ENCODE measurements at regions not wholly inside any gene's neighbourhood (a gene's known extent, or its start where the extent isn't known, plus 50 kb on each side); places are given as distances from the start of the nearest gene placed in this dataset.

DNA sequence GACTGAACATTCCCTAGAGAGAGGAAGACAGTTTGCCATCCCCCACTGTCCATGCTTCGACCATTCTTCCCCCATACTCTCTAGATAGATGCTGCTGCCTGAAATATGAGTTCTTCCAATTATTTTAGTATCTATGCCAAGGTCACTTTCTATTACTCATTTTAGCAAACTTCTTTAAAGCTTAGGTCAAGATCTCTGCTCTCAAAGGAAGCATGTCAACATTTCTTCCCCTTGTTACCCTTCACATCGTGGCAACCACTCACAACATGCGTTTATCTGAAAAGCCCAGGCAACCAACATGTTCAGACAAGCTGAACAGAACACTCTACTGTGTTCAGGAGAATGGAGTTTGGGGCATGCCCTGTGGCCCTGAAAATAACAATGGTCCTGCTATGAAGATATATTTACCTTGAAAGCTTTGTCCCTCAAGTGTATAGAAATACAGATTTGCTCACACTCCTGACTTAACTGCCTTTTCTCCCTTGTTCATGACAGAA is 138.4 kb upstream of the KIF2A start:
- Histone ChIP-seq H2BK5ac (ENCODE audit: low read length) (no peak overlapping the region), H3K23ac (ENCODE audit: low read depth, low read length, poor library complexity) (no peak overlapping the region), H2BK15ac (ENCODE audit: low read length) (no peak overlapping the region), H3K36me3 (replicated peaks in 1 of 2; ENCODE audit: control insufficient read depth in 2 of 2, insufficient read depth in 2 of 2, low read length in 2 of 2) (no peaks in the 10 kb centered on the region), H3K27ac (replicated peaks; ENCODE audit: low read length) (no peak overlapping the region), H3K79me1 (ENCODE audit: low read depth, low read length) (no peaks in the 10 kb centered on the region), H3K9me3 (replicated peaks in 1 of 2; ENCODE audit: control insufficient read depth in 2 of 2, insufficient read depth in 1 of 2, low read depth in 1 of 2, low read length in 2 of 2) (peaks cover 0 to 1% of the 10 kb centered on the region in 2 donors), H3K9ac (ENCODE audit: low read depth, low read length, poor library complexity) (no peak overlapping the region), H3K14ac (ENCODE audit: low read length) (no peak overlapping the region), H2BK120ac (ENCODE audit: low read depth, low read length) (no peak overlapping the region), H3K4me2 (ENCODE audit: insufficient read depth, low read length, poor library complexity, severe bottlenecking) (no peak overlapping the region), H3K27me3 (ENCODE audit: control insufficient read depth in 3 of 3, insufficient read depth in 3 of 3, low read depth in 1 of 3, low read length in 3 of 3) (no peaks in the 10 kb centered on the region), H3K4me1 (ENCODE audit: control insufficient read depth in 2 of 2, insufficient read depth in 1 of 2, low read depth in 1 of 2, low read length in 2 of 2) (peaks cover 0 to 4% of the 10 kb centered on the region in 2 donors), H2BK12ac (ENCODE audit: low read length) (no peak overlapping the region), H2AFZ (ENCODE audit: low read length) (peak overlapping the region; percentile 33), H3K4ac (ENCODE audit: low read length) (no peak overlapping the region), H4K91ac (ENCODE audit: low read depth, low read length, poor library complexity) (no peak overlapping the region), H3K18ac (ENCODE audit: low read length) (no peak overlapping the region), H2AK5ac (ENCODE audit: low read depth, low read length) (no peak overlapping the region), H3K4me3 (ENCODE audit: low read length in 2 of 2) (no peak overlapping the region), H4K8ac (ENCODE audit: low read depth, low read length) (no peak overlapping the region)
- no peak for DNase-seq (ENCODE audit: low spot score)
- no CpG with 5 or more reads among the region's 3 CpGs for WGBS, 2 donors (ENCODE audit: extremely low coverage in 2 of 2, insufficient read length in 2 of 2, insufficient replicate concordance in 1 of 2)

DNA sequence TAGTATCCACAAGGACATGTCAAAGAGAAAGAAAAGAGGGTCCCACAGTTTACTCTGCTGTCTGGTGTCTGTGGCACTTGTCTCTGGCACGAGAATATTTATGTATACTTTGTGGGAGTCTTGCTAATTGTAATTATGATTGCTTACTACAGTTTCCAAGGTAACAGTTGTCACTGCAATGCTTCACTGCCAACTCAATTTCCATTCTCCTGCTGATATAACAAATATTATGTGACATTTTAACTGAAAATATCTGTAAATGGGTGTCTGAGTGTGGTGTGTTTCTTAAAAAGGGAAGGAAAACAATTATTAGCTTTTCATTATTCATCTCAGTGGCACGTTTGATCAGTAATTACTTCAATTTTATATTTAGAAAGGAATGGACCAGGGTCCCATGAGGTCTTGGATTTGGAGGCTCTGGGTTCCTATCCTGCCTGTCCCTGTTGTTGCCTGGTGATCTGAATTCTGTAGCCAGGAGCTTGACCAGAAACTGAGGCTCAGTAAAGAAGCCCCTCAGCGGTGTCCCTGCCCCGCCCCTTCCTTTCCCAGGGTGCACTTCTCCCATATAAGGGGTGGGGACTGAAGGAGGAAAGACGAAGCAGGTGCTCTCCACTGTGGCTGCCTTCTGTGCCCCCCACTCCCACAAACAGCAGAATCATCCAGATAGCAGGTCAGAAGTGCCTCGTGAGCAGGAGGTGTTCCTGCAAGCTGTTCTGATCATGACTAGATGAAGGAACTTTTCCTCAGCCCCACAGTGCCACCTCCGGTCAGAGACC is 137.3 kb upstream of the KIF2A start:
- peak overlapping the region; percentile 58 for H3K18ac ChIP-seq (ENCODE audit: low read length)
- no peak overlapping the region for H4K91ac ChIP-seq (ENCODE audit: low read depth, low read length, poor library complexity)
- H2BK120ac ChIP-seq (ENCODE audit: low read depth, low read length), result no peak overlapping the region
- no peak overlapping the region for H3K27ac ChIP-seq (replicated peaks; ENCODE audit: low read length)
- no peak overlapping the region for H3K9ac ChIP-seq (ENCODE audit: low read depth, low read length, poor library complexity)
- H2BK12ac ChIP-seq (ENCODE audit: low read length), result no peak overlapping the region
- H3K23ac ChIP-seq (ENCODE audit: low read depth, low read length, poor library complexity), result no peak overlapping the region
- no peak overlapping the region for H3K4me2 ChIP-seq (ENCODE audit: insufficient read depth, low read length, poor library complexity, severe bottlenecking)
- no peak overlapping the region for H2BK15ac ChIP-seq (ENCODE audit: low read length)
- peak overlapping the region; percentile 72 for H2AFZ ChIP-seq (ENCODE audit: low read length)
- no peaks in the 10 kb centered on the region for H3K36me3 ChIP-seq (replicated peaks in 1 of 2; ENCODE audit: control insufficient read depth in 2 of 2, insufficient read depth in 2 of 2, low read length in 2 of 2)
- no peak for DNase-seq (ENCODE audit: low spot score)
- H3K27me3 ChIP-seq (ENCODE audit: control insufficient read depth in 3 of 3, insufficient read depth in 3 of 3, low read depth in 1 of 3, low read length in 3 of 3), result no peaks in the 10 kb centered on the region
- H3K4ac ChIP-seq (ENCODE audit: low read length), result no peak overlapping the region
- WGBS, 2 donors (ENCODE audit: extremely low coverage in 2 of 2, insufficient read length in 2 of 2, insufficient replicate concordance in 1 of 2), result no CpG with 5 or more reads among the region's 7 CpGs
- no peak overlapping the region for H2AK5ac ChIP-seq (ENCODE audit: low read depth, low read length)
- H3K14ac ChIP-seq (ENCODE audit: low read length), result peak overlapping the region; percentile 84
- H3K79me1 ChIP-seq (ENCODE audit: low read depth, low read length), result no peaks in the 10 kb centered on the region
- H2BK5ac ChIP-seq (ENCODE audit: low read length), result no peak overlapping the region
- no peak overlapping the region for H4K8ac ChIP-seq (ENCODE audit: low read depth, low read length)
- peaks cover 0 to 4% of the 10 kb centered on the region in 2 donors for H3K4me1 ChIP-seq (ENCODE audit: control insufficient read depth in 2 of 2, insufficient read depth in 1 of 2, low read depth in 1 of 2, low read length in 2 of 2)
- no peak overlapping the region for H3K4me3 ChIP-seq (ENCODE audit: low read length in 2 of 2)
- H3K9me3 ChIP-seq (replicated peaks in 1 of 2; ENCODE audit: control insufficient read depth in 2 of 2, insufficient read depth in 1 of 2, low read depth in 1 of 2, low read length in 2 of 2), result no peaks in the 10 kb centered on the region

DNA sequence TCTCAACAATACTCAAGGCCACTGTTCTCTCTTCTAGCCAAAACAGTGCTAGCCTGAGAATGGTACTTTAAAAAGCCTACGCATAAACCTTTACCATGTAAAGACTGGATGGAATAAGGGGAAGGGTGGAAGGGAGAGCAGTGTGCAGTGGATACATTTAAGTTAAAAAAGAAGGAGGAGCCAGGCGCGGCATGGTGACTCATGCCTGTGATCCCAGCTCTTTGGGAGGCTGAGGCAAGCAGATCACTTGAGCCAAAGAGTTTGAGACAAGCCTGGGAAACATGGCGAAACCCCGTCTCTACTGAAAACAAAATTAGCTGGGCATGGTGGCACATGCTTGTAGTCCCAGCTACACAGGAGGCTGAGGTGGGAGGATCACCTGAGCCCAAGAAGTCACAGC is 127.7 kb upstream of the KIF2A start:
- no peak overlapping the region for H3K4me3 ChIP-seq (ENCODE audit: low read length in 2 of 2)
- H3K9me3 ChIP-seq (replicated peaks in 1 of 2; ENCODE audit: control insufficient read depth in 2 of 2, insufficient read depth in 1 of 2, low read depth in 1 of 2, low read length in 2 of 2), result no peaks in the 10 kb centered on the region
- H3K23ac ChIP-seq (ENCODE audit: low read depth, low read length, poor library complexity), result no peak overlapping the region
- peaks cover 0 to 2% of the 10 kb centered on the region in 2 donors for H3K4me1 ChIP-seq (ENCODE audit: control insufficient read depth in 2 of 2, insufficient read depth in 1 of 2, low read depth in 1 of 2, low read length in 2 of 2)
- peaks cover 0 to 4% (median 0%) of the 10 kb centered on the region in 3 experiments for H3K27me3 ChIP-seq (ENCODE audit: control insufficient read depth in 3 of 3, insufficient read depth in 3 of 3, low read depth in 1 of 3, low read length in 3 of 3)
- H4K91ac ChIP-seq (ENCODE audit: low read depth, low read length, poor library complexity), result no peak overlapping the region
- no peak overlapping the region for H3K27ac ChIP-seq (replicated peaks; ENCODE audit: low read length)
- H3K36me3 ChIP-seq (replicated peaks in 1 of 2; ENCODE audit: control insufficient read depth in 2 of 2, insufficient read depth in 2 of 2, low read length in 2 of 2), result no peaks in the 10 kb centered on the region
- no peak overlapping the region for H2BK15ac ChIP-seq (ENCODE audit: low read length)
- DNase-seq (ENCODE audit: low spot score), result no peak
- H3K79me1 ChIP-seq (ENCODE audit: low read depth, low read length), result no peaks in the 10 kb centered on the region
- no peak overlapping the region for H2BK12ac ChIP-seq (ENCODE audit: low read length)
- WGBS, 2 donors (ENCODE audit: extremely low coverage in 2 of 2, insufficient read length in 2 of 2, insufficient replicate concordance in 1 of 2), result no CpG with 5 or more reads among the region's 5 CpGs
- no peak overlapping the region for H2AK5ac ChIP-seq (ENCODE audit: low read depth, low read length)
- no peak overlapping the region for H3K4me2 ChIP-seq (ENCODE audit: insufficient read depth, low read length, poor library complexity, severe bottlenecking)
- no peak overlapping the region for H2BK5ac ChIP-seq (ENCODE audit: low read length)
- H2AFZ ChIP-seq (ENCODE audit: low read length), result no peak overlapping the region
- no peak overlapping the region for H3K18ac ChIP-seq (ENCODE audit: low read length)
- H4K8ac ChIP-seq (ENCODE audit: low read depth, low read length), result no peak overlapping the region
- no peak overlapping the region for H3K9ac ChIP-seq (ENCODE audit: low read depth, low read length, poor library complexity)
- H3K14ac ChIP-seq (ENCODE audit: low read length), result no peak overlapping the region
- no peak overlapping the region for H3K4ac ChIP-seq (ENCODE audit: low read length)
- H2BK120ac ChIP-seq (ENCODE audit: low read depth, low read length), result no peak overlapping the region

DNA sequence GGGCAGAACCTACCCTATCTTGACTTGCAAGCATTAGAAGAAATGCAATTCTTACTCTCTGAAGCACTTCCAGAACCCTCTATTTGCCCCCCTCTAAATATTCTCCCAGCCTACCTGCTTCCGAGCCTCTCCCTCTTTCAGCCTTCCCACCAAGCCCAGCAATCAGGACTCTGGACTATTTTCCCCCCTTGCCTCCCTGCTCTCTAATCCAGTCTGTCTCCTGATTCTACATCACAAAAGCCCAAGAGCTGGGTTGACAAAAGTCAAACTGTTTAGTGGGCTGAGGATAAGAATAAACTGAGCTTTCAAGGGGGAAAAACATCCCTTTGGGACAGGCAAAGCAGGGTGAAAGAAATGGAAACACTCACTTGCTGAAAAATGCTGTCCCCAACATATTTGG is 123.2 kb upstream of the KIF2A start:
- H3K27me3 ChIP-seq (ENCODE audit: control insufficient read depth in 3 of 3, insufficient read depth in 3 of 3, low read depth in 1 of 3, low read length in 3 of 3), result peaks cover 0 to 4% (median 0%) of the 10 kb centered on the region in 3 experiments
- H2AK5ac ChIP-seq (ENCODE audit: low read depth, low read length), result no peak overlapping the region
- no peak overlapping the region for H4K91ac ChIP-seq (ENCODE audit: low read depth, low read length, poor library complexity)
- H3K9me3 ChIP-seq (replicated peaks in 1 of 2; ENCODE audit: control insufficient read depth in 2 of 2, insufficient read depth in 1 of 2, low read depth in 1 of 2, low read length in 2 of 2), result no peaks in the 10 kb centered on the region
- no peaks in the 10 kb centered on the region for H3K36me3 ChIP-seq (replicated peaks in 1 of 2; ENCODE audit: control insufficient read depth in 2 of 2, insufficient read depth in 2 of 2, low read length in 2 of 2)
- no peak overlapping the region for H3K27ac ChIP-seq (replicated peaks; ENCODE audit: low read length)
- no peak overlapping the region for H3K4me2 ChIP-seq (ENCODE audit: insufficient read depth, low read length, poor library complexity, severe bottlenecking)
- H3K9ac ChIP-seq (ENCODE audit: low read depth, low read length, poor library complexity), result no peak overlapping the region
- no peak overlapping the region for H2AFZ ChIP-seq (ENCODE audit: low read length)
- no peak overlapping the region for H2BK15ac ChIP-seq (ENCODE audit: low read length)
- no peak for DNase-seq (ENCODE audit: low spot score)
- H3K4ac ChIP-seq (ENCODE audit: low read length), result no peak overlapping the region
- no peak overlapping the region for H4K8ac ChIP-seq (ENCODE audit: low read depth, low read length)
- H3K14ac ChIP-seq (ENCODE audit: low read length), result no peak overlapping the region
- no peak overlapping the region for H3K23ac ChIP-seq (ENCODE audit: low read depth, low read length, poor library complexity)
- no peak overlapping the region for H2BK12ac ChIP-seq (ENCODE audit: low read length)
- no peak overlapping the region for H2BK120ac ChIP-seq (ENCODE audit: low read depth, low read length)
- no CpG with 5 or more reads among the region's 1 CpG for WGBS, 2 donors (ENCODE audit: extremely low coverage in 2 of 2, insufficient read length in 2 of 2, insufficient replicate concordance in 1 of 2)
- peaks cover 0 to 2% of the 10 kb centered on the region in 2 donors for H3K4me1 ChIP-seq (ENCODE audit: control insufficient read depth in 2 of 2, insufficient read depth in 1 of 2, low read depth in 1 of 2, low read length in 2 of 2)
- H2BK5ac ChIP-seq (ENCODE audit: low read length), result no peak overlapping the region
- no peak overlapping the region for H3K4me3 ChIP-seq (ENCODE audit: low read length in 2 of 2)
- no peaks in the 10 kb centered on the region for H3K79me1 ChIP-seq (ENCODE audit: low read depth, low read length)
- H3K18ac ChIP-seq (ENCODE audit: low read length), result no peak overlapping the region
